ENCODE measurements at regions not wholly inside any gene's neighbourhood (a gene's known extent, or its start where the extent isn't known, plus 50 kb on each side); places are given as distances from the start of the nearest gene placed in this dataset.

- TF ChIP-seq, protein P1, sequence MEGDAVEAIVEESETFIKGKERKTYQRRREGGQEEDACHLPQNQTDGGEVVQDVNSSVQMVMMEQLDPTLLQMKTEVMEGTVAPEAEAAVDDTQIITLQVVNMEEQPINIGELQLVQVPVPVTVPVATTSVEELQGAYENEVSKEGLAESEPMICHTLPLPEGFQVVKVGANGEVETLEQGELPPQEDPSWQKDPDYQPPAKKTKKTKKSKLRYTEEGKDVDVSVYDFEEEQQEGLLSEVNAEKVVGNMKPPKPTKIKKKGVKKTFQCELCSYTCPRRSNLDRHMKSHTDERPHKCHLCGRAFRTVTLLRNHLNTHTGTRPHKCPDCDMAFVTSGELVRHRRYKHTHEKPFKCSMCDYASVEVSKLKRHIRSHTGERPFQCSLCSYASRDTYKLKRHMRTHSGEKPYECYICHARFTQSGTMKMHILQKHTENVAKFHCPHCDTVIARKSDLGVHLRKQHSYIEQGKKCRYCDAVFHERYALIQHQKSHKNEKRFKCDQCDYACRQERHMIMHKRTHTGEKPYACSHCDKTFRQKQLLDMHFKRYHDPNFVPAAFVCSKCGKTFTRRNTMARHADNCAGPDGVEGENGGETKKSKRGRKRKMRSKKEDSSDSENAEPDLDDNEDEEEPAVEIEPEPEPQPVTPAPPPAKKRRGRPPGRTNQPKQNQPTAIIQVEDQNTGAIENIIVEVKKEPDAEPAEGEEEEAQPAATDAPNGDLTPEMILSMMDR (IDR thresholded peaks at IDR 0.05 in 8 of 11, conservative IDR thresholded peaks at IDR 0.05 in 3 of 11), result no peak
- no peak for TF ChIP-seq POLR2A (IDR thresholded peaks at IDR 0.05)
These were observed 325.8 kb downstream of the DYSF start for GRCh38 chr2:71778936-71779773.

All from spleen (tissue), 7 donors.